Mesodermal cell (in vitro differentiated cells): ENCODE measurements at regions not wholly inside any gene's neighbourhood (a gene's known extent, or its start where the extent isn't known, plus 50 kb on each side); places are given as distances from the start of the nearest gene placed in this dataset.

ENCODE experiments used
- H3K27ac ChIP-seq: 2 replicates; pipeline ENCODE4 v1.7.0; 2013; ENCODE audit warnings: mild to moderate bottlenecking, low read depth, low read length, moderate library complexity; ENCODE audit not compliant: severe bottlenecking
- H3K36me3 ChIP-seq: 2 replicates; pipeline ENCODE4 v1.7.1; 2013; ENCODE audit warnings: mild to moderate bottlenecking, low read length, moderate library complexity; ENCODE audit not compliant: control insufficient read depth, insufficient read depth
- H3K4me1 ChIP-seq: one replicate; pipeline ENCODE4 v1.7.1; 2013; ENCODE audit warnings: mild to moderate bottlenecking, low read length; ENCODE audit not compliant: insufficient read depth, control insufficient read depth, poor library complexity, severe bottlenecking
- H3K4me3 ChIP-seq: 2 replicates; pipeline ENCODE4 v1.7.0; 2013; ENCODE audit warnings: low read length, control low read depth, mild to moderate bottlenecking; ENCODE audit not compliant: insufficient read depth, poor library complexity, severe bottlenecking; ENCODE audit errors: extremely low read depth
- H3K9me3 ChIP-seq: 2 replicates; pipeline ENCODE4 v1.7.1; 2013; ENCODE audit warnings: mild to moderate bottlenecking, low read length, moderate library complexity; ENCODE audit not compliant: control insufficient read depth
- WGBS, 2 experiments: methylation state at CpG; one replicate each; pipeline ENCODE4 v1.1.5; 2013; ENCODE audit warnings: missing lambda C conversion rate in 2 of 2; ENCODE audit not compliant: insufficient coverage in 2 of 2; 5-methylcytosine and 5-hydroxymethylcytosine counted together

GRCh38 chr16:6633456-6633855, 699.2 kb upstream of the RBFOX1 start:
- Histone ChIP-seq H3K4me1 (no peaks in the 10 kb centered on the region), H3K9me3 (no peaks in the 10 kb centered on the region), H3K27ac (no peak overlapping the region), H3K36me3 (no peaks in the 10 kb centered on the region), H3K4me3 (no peak overlapping the region)
- WGBS, 2 experiments = 81 to 93% methylated on average over 2 to 4 of the region's 5 CpGs

- H3K4me1 ChIP-seq = no peaks in the 10 kb centered on the region
- no peak overlapping the region for H3K4me3 ChIP-seq
- no peaks in the 10 kb centered on the region for H3K36me3 ChIP-seq
- no peaks in the 10 kb centered on the region for H3K9me3 ChIP-seq
- no peak overlapping the region for H3K27ac ChIP-seq
- 94 to 100% methylated on average over 3 of the region's 5 CpGs for WGBS, 2 experiments
These were observed 703.5 kb upstream of the RBFOX1 start for GRCh38 chr16:6629110-6629509.

- WGBS, 2 experiments = 82% methylated on average over 2 of the region's 3 CpGs; no CpG with 5 or more reads in 1 of the 2 experiments
- no peaks in the 10 kb centered on the region for H3K36me3 ChIP-seq
- H3K4me1 ChIP-seq = no peaks in the 10 kb centered on the region
- H3K9me3 ChIP-seq = no peaks in the 10 kb centered on the region
- no peak overlapping the region for H3K27ac ChIP-seq
- H3K4me3 ChIP-seq = no peak overlapping the region
These were observed 707.0 kb upstream of the RBFOX1 start for GRCh38 chr16:6625606-6626005.

GRCh38 chr16:6618874-6619273, 713.8 kb upstream of the RBFOX1 start:
- no peaks in the 10 kb centered on the region for H3K4me1 ChIP-seq
- H3K27ac ChIP-seq = no peak overlapping the region
- H3K9me3 ChIP-seq = no peaks in the 10 kb centered on the region
- H3K36me3 ChIP-seq = no peaks in the 10 kb centered on the region
- no peak overlapping the region for H3K4me3 ChIP-seq
- 88 to 89% methylated on average over 3 to 5 of the region's 5 CpGs for WGBS, 2 experiments

- no peaks in the 10 kb centered on the region for H3K4me1 ChIP-seq
- no peak overlapping the region for H3K4me3 ChIP-seq
- H3K9me3 ChIP-seq = no peaks in the 10 kb centered on the region
- no peaks in the 10 kb centered on the region for H3K36me3 ChIP-seq
- WGBS, 2 experiments = 85 to 95% methylated on average over 4 to 5 of the region's 6 CpGs
- H3K27ac ChIP-seq = no peak overlapping the region
These were observed 715.9 kb upstream of the RBFOX1 start for GRCh38 chr16:6616746-6617145.

- Histone ChIP-seq H3K36me3 (no peaks in the 10 kb centered on the region), H3K4me1 (no peaks in the 10 kb centered on the region), H3K4me3 (no peak overlapping the region), H3K9me3 (no peaks in the 10 kb centered on the region), H3K27ac (no peak overlapping the region)
- WGBS, 2 experiments = 89 to 91% methylated on average over 9 to 12 of the region's 12 CpGs
These were observed 717.0 kb upstream of the RBFOX1 start for GRCh38 chr16:6615636-6616035.

GRCh38 chr16:6611535-6611934, 721.1 kb upstream of the RBFOX1 start:
- H3K4me1 ChIP-seq = no peaks in the 10 kb centered on the region
- H3K4me3 ChIP-seq = no peak overlapping the region
- H3K27ac ChIP-seq = no peak overlapping the region
- H3K9me3 ChIP-seq = no peaks in the 10 kb centered on the region
- 70 to 73% methylated on average over 4 to 7 of the region's 7 CpGs for WGBS, 2 experiments
- H3K36me3 ChIP-seq = no peaks in the 10 kb centered on the region

- Histone ChIP-seq H3K4me1 (no peaks in the 10 kb centered on the region), H3K4me3 (no peak overlapping the region), H3K9me3 (no peaks in the 10 kb centered on the region), H3K36me3 (no peaks in the 10 kb centered on the region), H3K27ac (no peak overlapping the region)
- 89 to 91% methylated on average over 10 to 11 of the region's 11 CpGs for WGBS, 2 experiments
These were observed 727.2 kb upstream of the RBFOX1 start for GRCh38 chr16:6605490-6605889.

GRCh38 chr16:6603780-6604325, 728.8 kb upstream of the RBFOX1 start:
- no peak overlapping the region for H3K27ac ChIP-seq
- H3K9me3 ChIP-seq = no peaks in the 10 kb centered on the region
- H3K36me3 ChIP-seq = no peaks in the 10 kb centered on the region
- H3K4me3 ChIP-seq = no peak overlapping the region
- no peaks in the 10 kb centered on the region for H3K4me1 ChIP-seq
- 80% methylated on average over 1 of the region's 4 CpGs; no CpG with 5 or more reads in 1 of the 2 experiments for WGBS, 2 experiments

- H3K36me3 ChIP-seq = no peaks in the 10 kb centered on the region
- 82 to 100% methylated on average over 1 of the region's 1 CpG for WGBS, 2 experiments
- no peaks in the 10 kb centered on the region for H3K4me1 ChIP-seq
- no peak overlapping the region for H3K27ac ChIP-seq
- H3K9me3 ChIP-seq = no peaks in the 10 kb centered on the region
- H3K4me3 ChIP-seq = no peak overlapping the region
These were observed 730.2 kb upstream of the RBFOX1 start for GRCh38 chr16:6602405-6602804.

- Histone ChIP-seq H3K9me3 (no peaks in the 10 kb centered on the region), H3K4me1 (no peaks in the 10 kb centered on the region), H3K36me3 (no peaks in the 10 kb centered on the region), H3K27ac (no peak overlapping the region), H3K4me3 (no peak overlapping the region)
- WGBS, 2 experiments = 36 to 53% methylated on average over 2 to 4 of the region's 6 CpGs
These were observed 732.5 kb upstream of the RBFOX1 start for GRCh38 chr16:6600167-6600566.
